Ishikawa (cell line): ENCODE measurements at regions not wholly inside any gene's neighbourhood (a gene's known extent, or its start where the extent isn't known, plus 50 kb on each side); places are given as distances from the start of the nearest gene placed in this dataset.

Experiments
- CEBPB ChIP-seq: IDR thresholded peaks from 2 replicates; pipeline ENCODE4 v1.6.1; 2012
- CREB1 ChIP-seq: IDR thresholded peaks from 2 replicates; pipeline ENCODE4 v1.6.1; 2012; ENCODE audit warnings: low read depth
- EGR1 ChIP-seq: IDR thresholded peaks from 2 replicates; pipeline ENCODE4 v1.6.1; 2012
- EP300 ChIP-seq: IDR thresholded peaks from 2 replicates; pipeline ENCODE4 v1.6.1; 2012; ENCODE audit warnings: borderline replicate concordance
- FOXM1 ChIP-seq: IDR thresholded peaks from 2 replicates; pipeline ENCODE4 v1.6.1; 2012; ENCODE audit warnings: low read depth, borderline replicate concordance
- MAX ChIP-seq: IDR thresholded peaks from 2 replicates; pipeline ENCODE4 v1.6.1; 2012
- NFIC ChIP-seq: IDR thresholded peaks from 2 replicates; pipeline ENCODE4 v1.6.1; 2012
- RAD21 ChIP-seq: IDR thresholded peaks from 2 replicates; pipeline ENCODE4 v1.6.1; 2012; ENCODE audit warnings: low read depth
- REST ChIP-seq: IDR thresholded peaks from 2 replicates; pipeline ENCODE4 v1.6.1; 2012; ENCODE audit warnings: low read depth, mild to moderate bottlenecking
- TAF1 ChIP-seq: IDR thresholded peaks from 2 replicates; pipeline ENCODE4 v1.6.1; 2012; ENCODE audit warnings: low read depth, mild to moderate bottlenecking
- TCF12 ChIP-seq: IDR thresholded peaks from 2 replicates; pipeline ENCODE4 v1.6.1; 2012; ENCODE audit warnings: low read depth
- TEAD4 ChIP-seq: IDR thresholded peaks from 2 replicates; pipeline ENCODE4 v1.6.1; 2012
- USF1 ChIP-seq: IDR thresholded peaks from 2 replicates; pipeline ENCODE4 v1.6.1; 2012
- YY1 ChIP-seq: IDR thresholded peaks from 2 replicates; pipeline ENCODE4 v1.6.1; 2012; ENCODE audit warnings: low read depth
- ZBTB7A ChIP-seq: IDR thresholded peaks from 2 replicates; pipeline ENCODE4 v1.6.1; 2012; ENCODE audit warnings: low read depth

- TF ChIP-seq TAF1 (no peak), ZBTB7A (no peak), NFIC (no peak), USF1 (no peak), CREB1 (no peak), CEBPB (no peak), TEAD4 (no peak), YY1 (no peak), MAX (no peak), RAD21 (no peak)
Measured at GRCh38 chrX:14309431-14309830, 219.9 kb upstream of the GLRA2 start.

GRCh38 chrX:14303891-14304290 is 225.4 kb upstream of the GLRA2 start:
- no peak for TF ChIP-seq USF1
- TF ChIP-seq CREB1: no peak
- TF ChIP-seq REST: no peak
- TF ChIP-seq YY1: no peak
- no peak for TF ChIP-seq FOXM1
- TF ChIP-seq CEBPB: no peak
- TF ChIP-seq TAF1: no peak
- TF ChIP-seq ZBTB7A: no peak
- no peak for TF ChIP-seq NFIC
- no peak for TF ChIP-seq EP300
- no peak for TF ChIP-seq EGR1
- no peak for TF ChIP-seq TCF12

GRCh38 chrX:14300376-14300775 is 229.0 kb upstream of the GLRA2 start:
- no peak for TF ChIP-seq EGR1
- no peak for TF ChIP-seq USF1
- TF ChIP-seq TAF1: no peak
- no peak for TF ChIP-seq NFIC
- no peak for TF ChIP-seq CREB1
- TF ChIP-seq RAD21: no peak
- TF ChIP-seq TCF12: no peak

GRCh38 chrX:14295426-14295825 is 233.9 kb upstream of the GLRA2 start:
- no peak for TF ChIP-seq CREB1
- no peak for TF ChIP-seq REST
- TF ChIP-seq USF1: no peak
- TF ChIP-seq ZBTB7A: no peak
- no peak for TF ChIP-seq NFIC
- TF ChIP-seq TCF12: no peak
- TF ChIP-seq YY1: no peak

GRCh38 chrX:14291666-14292500 is 237.5 kb upstream of the GLRA2 start:
- TF ChIP-seq TEAD4: no peak
- TF ChIP-seq FOXM1: no peak
- TF ChIP-seq CEBPB: no peak
- no peak for TF ChIP-seq TCF12
- TF ChIP-seq RAD21: no peak
- no peak for TF ChIP-seq EP300
- TF ChIP-seq TAF1: no peak
- TF ChIP-seq USF1: no peak
- no peak for TF ChIP-seq REST
- TF ChIP-seq MAX: no peak
- TF ChIP-seq CREB1: no peak
- no peak for TF ChIP-seq YY1
- no peak for TF ChIP-seq EGR1
- TF ChIP-seq ZBTB7A: no peak
- TF ChIP-seq NFIC: no peak
